ENCODE measurements at regions not wholly inside any gene's neighbourhood (a gene's known extent, or its start where the extent isn't known, plus 50 kb on each side); places are given as distances from the start of the nearest gene placed in this dataset.
"Not testable (repeated sequence)": the region's sequence is repeated elsewhere in the genome, so short reads cannot be mapped to it uniquely, and the experiment has no call there.

GRCh38 chr3:81987412-81987811, 226.0 kb upstream of the GBE1 start:
- TF ChIP-seq, protein P1, sequence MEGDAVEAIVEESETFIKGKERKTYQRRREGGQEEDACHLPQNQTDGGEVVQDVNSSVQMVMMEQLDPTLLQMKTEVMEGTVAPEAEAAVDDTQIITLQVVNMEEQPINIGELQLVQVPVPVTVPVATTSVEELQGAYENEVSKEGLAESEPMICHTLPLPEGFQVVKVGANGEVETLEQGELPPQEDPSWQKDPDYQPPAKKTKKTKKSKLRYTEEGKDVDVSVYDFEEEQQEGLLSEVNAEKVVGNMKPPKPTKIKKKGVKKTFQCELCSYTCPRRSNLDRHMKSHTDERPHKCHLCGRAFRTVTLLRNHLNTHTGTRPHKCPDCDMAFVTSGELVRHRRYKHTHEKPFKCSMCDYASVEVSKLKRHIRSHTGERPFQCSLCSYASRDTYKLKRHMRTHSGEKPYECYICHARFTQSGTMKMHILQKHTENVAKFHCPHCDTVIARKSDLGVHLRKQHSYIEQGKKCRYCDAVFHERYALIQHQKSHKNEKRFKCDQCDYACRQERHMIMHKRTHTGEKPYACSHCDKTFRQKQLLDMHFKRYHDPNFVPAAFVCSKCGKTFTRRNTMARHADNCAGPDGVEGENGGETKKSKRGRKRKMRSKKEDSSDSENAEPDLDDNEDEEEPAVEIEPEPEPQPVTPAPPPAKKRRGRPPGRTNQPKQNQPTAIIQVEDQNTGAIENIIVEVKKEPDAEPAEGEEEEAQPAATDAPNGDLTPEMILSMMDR (IDR thresholded peaks at IDR 0.05), result not testable (repeated sequence)
- not testable (repeated sequence) for TF ChIP-seq POLR2A (IDR thresholded peaks at IDR 0.05)

Data from heart left ventricle (tissue), 13 donors.